SW 1271 (cell line): ENCODE measurements at regions not wholly inside any gene's neighbourhood (a gene's known extent, or its start where the extent isn't known, plus 50 kb on each side); places are given as distances from the start of the nearest gene placed in this dataset.

Source experiments
- DNase-seq, 2 experiments: peaks; one replicate each; lab custom pipeline; 2025; lab: John Stamatoyannopoulos, UW

DNA sequence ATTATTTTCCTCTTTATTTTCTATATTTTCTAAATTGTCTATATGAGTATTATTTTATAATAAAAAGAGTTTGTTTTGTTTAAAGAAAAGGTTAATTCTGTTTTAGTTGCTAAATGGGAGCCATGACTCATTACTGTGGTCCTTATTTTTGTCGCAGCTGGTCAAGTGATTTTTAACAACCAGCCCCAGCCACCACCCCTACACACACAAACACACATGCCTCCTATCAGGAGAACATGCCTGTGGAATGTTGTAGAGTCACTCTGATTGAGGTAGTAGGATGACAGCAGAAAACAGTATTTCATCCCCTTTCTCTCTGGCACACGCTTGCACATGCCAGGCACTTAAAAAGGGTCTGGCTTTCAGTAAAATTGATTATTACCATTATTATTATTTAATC is 68.6 kb upstream of the GDF10 start:
- DNase-seq: no peak

DNA sequence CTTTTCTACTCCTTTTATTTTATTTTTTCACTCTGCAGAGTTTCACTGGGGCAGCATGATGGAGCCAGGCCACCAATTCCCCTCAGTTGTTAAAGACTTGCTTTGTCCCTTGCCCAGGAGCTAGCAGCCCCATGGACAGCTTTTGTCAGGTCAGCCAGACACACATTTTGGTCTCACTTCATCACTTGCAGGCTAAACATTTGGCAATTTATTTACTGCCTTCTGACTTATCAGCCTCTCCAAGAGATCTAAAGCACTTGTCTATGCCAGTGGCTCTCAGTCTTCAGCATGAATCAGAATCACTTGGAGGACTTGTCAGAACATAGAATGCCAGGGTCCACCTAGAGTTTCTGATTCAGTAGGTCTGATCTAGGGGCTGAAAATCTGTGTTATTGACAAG is 66.4 kb upstream of the GDF10 start:
- DNase-seq: no peak

DNA sequence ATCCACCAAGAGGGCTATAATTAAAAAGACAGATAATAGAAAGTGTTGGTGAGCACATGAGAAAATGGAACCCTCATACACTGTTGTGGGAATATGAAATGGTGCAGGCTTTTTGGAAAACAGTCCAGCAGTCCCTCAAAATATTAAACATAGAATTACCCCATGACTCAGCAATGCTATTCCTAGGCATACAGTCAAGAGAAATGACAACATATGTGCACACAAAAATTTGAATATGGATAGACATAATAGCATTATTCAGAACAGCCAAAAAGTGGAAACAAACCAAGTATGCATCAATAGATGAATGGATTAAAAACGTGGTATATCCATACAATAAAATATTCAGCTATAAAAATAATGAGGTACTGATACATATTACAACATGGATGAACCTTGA is 64.5 kb upstream of the GDF10 start:
- DNase-seq: no peak

DNA sequence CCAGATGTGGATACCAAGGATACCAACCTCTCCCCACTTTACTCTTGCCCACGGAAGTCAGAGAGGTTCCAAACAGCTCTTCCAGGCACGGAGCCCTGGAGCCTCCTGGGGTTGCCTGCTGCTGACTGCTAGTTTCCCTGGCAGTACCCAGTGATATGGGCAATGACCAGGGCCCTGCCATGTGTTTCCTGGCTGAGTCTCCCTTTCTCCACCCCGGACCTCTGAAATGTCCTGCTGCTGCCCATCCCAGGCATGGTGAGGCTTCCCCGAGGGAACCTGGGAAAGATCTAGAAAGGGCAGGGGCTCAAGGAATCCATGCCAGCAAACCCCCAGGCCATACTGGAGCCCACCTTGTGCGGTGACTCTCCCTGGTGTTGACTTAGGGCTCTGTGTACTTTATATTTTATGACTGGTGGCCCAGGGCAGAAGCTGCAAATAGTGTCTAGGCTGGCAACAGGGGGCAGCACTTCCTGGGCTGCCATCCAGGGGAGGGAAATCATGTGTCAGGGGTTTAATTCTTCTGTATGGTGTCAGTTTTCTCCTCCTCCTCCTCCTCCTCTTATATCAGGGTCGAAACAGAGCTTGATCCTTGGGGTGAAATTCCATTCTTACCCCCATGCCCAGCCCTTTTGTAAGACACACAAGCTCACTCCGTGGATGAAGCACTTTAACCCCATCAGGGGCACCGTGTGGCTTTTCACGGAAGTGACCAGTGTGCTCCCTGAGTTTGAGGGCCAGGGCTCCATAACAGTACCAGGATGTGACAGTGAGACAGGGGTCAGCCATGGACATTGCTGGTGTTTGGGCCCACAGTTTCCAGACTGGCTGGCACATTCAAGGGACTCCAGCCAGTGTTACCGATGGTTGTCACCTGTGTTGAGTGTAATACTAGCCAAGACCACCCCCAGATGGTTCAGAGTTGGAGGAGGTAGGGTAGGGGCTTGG is 62.4 kb upstream of the GDF10 start:
- DNase-seq: no peak

DNA sequence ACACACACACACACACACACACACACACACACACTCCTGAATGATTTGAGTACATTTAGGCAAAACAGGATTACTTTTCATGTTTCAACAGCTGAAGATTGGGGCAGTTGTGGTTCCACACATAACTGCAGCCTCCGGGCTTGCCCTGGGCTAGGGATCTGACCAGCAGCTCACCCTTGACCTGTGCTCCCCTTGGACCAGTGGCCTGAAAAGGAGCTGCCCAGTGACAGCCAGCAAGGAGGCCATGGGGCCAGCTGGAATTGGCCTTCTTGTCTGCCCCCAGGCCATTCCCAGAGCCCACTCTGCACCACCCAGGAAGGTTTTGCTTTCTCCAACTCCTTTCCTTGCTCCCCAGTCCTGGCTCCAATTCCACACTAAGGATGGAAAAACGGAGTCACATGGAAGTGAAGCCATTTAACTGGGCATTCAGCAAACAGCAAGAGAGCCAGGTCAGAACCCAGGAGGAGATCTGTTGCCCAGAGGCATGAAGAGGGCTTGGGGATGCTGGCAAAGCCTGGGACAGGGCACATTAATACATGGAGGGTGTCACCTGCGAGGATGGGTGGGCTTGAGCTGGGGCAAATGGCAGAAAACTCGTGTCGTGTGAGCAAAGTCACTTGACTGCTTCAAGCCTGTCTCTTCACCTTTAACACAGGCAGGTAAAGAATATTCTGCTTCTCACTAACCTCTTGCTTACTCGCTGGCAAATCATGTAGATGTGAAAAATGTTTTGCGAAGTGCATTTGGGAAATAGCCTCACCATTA is 61.5 kb upstream of the GDF10 start:
- no peak for DNase-seq

DNA sequence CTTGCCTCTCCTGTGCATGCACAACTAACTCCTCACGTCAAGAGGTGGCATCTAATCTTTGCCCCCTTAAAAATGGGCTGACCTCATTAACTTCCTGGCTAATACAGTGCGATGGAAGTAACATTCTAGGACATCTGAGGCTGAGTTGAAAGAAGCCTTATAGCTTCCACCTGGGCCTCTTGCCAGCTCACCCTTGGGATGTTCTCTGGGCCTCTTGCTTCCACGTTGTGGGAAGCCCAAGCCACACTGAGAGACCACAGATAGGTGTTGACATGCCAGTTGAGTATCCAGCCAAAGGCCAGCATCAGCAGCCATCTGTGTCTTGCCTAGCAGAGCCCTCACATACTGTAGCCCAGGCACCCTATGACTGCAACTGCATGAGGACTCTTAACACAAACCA is 60.8 kb upstream of the GDF10 start:
- no peak for DNase-seq

DNA sequence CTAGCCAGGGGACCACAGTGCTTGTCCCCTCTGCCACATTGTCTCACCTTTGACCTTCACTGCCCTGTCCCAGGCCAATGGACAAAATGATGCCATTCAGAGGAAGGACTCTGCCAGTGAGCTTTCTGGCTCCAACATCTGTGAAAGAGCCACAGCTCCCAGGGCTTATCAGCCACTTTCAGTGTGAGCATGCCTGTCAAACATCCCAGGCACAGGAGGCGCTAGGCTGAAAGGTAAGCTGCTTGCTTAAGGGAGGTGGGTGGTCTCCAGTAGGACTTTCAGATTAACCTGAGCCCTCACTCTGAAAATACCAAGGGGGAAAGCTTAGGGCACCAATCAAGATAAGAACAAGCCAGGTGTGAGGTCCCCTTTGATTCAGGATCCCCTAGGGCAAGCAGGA is 59.8 kb upstream of the GDF10 start:
- no peak for DNase-seq

DNA sequence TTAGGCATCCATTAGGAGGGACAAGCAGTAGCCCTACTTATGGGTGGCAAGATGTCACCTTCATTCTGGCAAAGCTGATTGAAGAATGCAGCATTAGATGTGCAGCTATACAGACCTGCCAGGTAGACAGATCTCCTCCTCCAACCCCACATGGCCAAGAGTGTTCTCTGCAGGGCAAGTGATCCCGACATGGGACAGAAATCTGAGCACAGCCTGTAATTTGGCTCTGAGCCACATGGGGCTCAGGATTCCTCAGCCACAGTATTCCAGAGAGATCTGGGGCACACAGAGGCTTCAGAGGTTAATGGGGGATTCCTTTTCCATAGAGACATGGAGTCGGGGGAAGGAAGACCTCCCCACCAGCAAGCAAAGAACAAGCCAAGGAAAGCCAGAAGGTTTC is 58.7 kb upstream of the GDF10 start:
- DNase-seq: no peak

DNA sequence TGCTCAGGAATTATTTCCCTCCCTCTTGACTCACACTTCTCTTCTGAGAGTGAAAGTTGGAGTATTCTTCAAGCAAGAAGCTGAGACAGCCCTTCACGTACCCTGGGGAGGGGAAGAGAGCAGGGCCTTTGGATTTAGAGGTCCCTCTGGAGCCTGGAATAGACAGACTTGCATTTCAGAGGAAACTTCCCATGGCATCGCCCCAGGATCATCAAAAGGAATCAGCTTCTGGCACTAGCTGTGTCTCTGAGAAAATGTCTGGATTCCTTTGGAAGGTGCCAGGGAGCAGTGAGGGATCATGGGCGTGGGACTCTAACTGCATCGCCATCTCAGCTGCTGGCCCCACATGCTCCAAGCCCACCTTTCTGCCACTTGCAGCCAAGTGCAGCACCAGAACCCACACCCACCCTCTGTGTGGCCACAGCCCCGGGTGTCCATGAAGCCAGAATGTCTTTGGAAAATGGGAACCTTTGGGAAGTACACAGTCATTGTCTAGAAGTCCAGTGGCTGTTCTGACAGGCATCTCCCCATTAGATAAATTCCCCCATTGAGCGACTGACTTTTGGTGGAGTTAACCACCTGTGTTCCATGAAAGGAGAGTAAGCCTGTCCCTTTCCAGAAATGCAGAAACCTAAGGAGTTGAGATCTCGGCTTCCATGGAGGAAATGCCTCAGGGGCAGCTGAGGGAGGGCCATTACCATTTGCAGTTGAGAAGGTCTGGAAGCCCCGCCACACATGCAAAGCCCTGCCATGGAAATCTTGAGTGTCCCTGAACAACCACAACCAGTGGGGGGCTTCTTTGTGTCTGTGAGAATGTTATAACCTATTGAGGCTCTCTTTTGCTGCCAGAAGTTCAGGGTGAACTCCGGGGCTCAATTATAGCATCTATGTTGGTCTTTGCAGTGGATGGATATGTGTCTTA is 57.8 kb upstream of the GDF10 start:
- DNase-seq: no peak

DNA sequence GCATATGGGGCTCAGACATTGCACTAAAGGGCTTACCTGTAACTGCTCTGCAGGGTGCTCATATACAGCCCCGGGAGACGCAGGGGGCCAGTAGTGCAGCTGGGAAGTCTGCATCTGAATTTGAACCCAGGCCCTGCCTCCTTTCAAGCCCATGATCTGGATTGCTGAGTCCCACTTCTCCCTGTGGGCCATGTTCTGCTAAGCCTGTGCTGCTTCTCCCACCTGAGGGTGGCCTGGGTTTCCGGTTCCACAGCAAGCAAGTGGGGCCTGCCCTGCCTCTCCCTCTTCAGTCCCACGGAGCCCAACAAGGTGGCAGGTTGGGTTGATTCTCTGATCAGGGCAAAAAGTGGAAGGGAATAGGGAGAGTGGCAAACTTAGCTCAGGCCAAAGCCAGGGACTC is 56.6 kb upstream of the GDF10 start:
- no peak for DNase-seq

DNA sequence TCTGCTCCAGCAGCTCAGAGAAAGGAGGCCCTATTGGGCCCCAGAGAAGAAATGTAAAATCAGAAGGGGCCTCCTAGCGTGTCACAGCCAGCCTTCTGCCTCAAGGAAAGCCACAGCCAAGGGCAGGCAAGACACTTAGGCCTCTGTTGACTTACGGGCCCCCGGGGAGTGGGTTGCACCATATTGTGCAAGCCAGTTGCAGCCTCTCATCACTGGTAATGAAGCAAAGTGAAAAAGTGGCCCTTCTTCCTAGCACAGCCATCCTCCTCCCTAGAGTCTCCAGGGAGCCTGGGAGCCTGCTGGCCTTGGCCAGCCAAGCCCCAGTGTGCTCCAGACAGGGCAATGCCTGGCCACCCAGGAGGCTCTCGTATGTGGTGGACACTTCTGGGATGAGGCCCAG is 56.2 kb upstream of the GDF10 start:
- no peak for DNase-seq

DNA sequence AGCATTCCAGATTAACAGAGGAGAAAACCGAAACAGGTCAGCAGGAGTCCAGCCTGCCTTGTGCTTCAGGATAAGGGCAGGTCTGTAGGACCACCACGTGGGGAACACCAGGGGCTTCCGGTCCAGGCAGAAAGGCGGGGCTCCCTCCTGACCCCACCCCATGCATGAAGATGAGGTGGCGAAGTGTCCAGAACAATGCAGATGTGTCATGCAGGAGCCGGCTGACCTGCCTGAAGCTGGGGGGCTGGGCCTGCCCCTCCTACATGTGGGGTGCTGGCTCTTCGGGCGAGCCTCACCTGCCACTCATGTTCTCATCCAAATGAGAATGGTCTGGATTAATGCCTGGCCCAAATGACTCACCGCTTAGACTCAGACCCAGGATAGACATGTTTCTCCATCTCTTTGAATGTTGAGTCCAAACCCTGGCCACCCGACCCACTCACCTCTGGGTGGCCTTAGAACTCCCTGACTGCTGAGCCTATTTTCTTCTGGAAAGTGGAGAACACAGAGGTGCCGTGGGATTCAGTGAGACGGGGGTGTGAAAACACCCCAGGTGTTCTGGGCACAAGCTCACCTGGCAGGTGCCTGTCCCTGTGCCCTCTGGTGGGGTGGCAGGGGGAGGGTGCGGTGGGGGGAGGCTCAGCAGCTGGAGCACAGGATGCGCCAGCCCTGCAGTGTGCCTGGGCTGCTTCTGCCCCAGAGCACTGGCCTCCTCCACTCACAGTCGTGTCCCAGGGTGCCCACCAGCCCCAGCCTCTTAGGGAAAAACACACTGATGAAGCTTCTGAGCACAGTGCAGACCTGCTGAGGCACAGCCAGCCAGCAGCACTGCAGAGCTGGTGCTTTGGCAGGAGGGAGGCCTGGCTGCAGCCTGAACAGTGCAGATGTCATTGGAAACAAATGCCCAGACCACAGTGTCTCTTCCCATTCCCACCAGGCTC is 55.2 kb upstream of the GDF10 start:
- DNase-seq: no peak

DNA sequence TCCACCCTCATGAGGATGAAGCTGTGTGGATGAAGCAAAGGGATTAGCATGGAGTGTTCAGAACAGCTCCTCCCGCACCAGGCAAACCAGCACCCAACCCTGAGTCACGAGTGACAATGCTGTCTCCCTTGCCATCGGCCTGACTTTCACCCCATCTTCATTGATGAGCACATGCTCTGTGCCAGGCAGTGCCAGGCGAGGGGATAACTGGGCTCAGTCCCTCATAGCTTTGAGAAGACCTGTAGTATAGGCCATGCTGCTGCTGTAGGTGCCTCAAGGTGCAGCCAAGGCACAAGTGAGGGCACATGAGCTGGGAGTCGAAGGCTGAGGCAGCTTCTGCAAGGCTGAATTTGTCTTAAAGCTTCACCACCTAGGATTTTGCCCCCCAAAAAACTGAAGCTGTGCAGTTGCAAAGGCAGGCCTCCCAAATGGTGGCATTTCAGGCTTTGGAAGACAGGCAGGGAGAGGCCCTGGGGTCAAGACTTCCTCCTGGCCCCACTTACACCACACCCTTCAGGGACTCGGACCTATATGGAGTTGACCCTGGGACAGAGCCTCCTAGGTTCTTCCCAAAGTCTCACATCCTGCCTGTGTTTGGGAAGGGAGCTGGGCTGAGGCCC is 54.2 kb upstream of the GDF10 start:
- no peak for DNase-seq

DNA sequence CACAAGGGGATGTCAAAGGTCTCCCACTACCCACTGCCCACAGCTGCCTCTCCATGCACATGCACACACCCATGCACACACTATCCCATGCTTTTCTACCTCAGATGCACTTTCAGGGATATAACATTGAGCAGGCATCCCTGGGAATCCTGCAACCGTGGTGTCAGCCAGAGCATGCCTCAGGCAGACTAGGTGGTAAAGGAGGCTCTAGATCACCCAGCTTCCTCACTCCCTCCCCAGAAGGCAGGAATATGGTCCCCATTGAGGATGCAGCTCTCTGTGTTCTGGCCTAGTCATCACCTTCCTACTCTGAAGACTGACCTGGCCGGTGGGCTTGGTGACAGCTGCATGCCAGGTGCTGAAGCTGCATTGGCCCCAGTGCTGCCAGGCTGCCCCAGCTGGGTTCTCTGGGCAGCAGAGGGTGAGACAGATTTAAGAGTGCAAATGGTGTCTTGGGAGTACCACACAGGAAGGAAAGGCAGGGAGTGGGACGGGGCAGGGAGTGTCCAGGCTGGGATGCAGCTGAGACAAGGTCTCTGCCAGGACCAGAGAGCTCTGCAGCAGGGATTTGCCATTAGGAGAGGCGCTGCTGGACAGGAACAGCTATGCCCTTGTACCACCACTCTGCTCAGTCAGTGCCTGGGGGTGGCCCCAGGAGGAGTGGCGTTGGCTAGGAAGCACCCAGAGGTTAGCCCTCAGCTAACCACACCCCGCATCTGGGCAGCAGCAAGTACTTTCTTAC is 53.4 kb upstream of the GDF10 start:
- no peak for DNase-seq

DNA sequence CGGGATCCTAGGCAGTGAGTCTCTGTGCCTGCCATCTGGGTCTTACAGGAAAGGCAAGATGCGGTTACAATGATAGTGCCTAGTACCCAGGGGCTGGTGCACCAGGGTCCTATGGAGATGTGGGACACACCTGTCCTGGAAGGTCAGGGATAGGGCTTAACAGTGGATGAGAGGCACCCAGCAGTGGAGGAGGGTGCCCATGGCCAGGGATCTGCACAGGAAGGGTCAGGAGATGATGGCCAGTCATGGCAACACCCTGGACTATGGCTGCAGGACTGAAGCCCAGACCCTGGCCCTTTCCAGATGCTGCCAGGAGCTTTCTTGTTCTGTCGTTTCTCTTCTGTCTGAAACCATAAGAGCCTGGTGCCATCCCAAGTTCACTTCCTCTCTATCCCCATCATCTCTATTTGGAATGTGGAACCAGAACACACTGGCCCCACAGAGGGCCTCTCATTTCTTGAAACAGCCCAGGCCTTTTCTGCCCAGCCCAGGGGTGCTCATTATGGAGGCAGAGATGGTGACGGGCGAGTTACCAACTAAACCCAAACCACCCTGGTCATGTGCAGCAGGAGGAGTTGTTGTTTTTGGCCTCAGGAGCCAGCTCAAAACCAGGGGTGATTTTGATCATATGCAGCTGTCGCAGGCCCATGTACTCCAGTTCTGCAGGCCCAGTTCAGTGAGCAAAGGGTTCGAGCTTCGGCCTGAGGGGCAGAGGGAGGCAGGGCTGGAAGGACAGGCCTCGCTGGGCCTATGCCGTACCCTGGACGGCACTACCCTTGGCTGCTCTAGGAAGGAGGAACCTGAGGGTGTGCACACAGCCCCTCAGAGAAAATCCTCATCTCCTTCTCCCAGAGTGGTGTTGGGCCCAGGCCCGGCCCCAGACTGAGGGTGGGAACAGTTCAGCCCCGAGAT is 52.6 kb upstream of the GDF10 start:
- DNase-seq: no peak

DNA sequence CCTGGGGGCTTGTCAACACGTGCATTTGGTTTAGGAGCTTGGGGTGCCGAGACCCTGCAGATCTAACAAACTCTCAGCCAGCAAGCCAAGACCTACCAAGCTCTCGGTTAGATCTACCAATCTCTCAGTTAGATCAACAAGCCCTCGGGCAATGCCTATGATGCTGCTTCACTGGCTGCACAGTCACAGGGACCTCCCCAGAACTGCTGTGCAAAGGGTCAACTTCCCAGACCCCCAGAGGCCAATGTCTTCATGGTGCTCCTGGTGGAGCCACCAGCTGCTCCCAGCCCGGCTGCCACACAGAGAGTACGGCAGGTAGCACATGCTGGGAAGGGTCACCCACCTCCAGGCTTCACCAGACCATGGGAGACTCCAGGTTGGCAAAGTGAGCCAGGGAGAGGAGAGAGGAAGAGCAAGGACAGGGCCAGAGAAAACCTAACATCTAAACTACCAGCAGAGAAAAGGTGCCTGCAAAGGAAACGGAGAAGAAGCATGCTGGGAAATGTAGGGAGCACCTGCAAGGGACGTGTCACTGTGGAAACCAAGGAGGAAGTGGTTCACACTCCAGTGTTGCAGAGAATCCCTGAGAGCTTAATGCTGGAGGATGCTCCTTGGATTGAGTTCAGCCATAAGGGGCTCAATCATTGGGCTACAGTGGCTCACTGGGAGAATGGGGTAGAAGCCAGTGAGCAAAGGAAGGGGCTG is 51.5 kb upstream of the GDF10 start:
- DNase-seq: no peak

DNA sequence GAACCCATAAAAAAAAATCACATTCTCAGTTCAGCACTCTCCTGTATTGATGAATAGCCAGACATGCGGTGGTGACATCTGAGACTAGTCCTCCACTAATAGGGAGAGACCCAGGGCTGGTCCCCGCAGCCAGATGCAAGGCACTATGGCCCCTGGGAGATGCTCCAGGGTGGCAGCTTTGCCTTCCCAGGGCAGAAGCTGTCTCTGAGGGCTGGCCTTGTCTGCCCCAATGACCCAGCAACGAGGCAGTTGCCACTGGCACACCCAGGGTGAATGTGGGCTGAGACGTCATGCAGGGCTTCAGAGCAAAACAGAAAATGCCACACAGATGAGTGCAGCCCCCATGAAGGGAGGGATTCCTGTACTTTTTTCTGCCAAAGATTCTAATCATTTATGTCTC is 50.1 kb upstream of the GDF10 start:
- DNase-seq: no peak
